ENCODE measurements at regions not wholly inside any gene's neighbourhood (a gene's known extent, or its start where the extent isn't known, plus 50 kb on each side); places are given as distances from the start of the nearest gene placed in this dataset.

GRCh38 chr11:10639350-10639749 is 54.2 kb downstream of the IRAG1 start:
- no peaks in the 10 kb centered on the region for H3K9me3 ChIP-seq (ENCODE audit: low read depth)
- H3K4me1 ChIP-seq (ENCODE audit: insufficient read depth), result no peaks in the 10 kb centered on the region
- no peak overlapping the region for H3K4me3 ChIP-seq
- H3K4me2 ChIP-seq, result no peak overlapping the region
- no peaks in the 10 kb centered on the region for H3K27me3 ChIP-seq
- no peak overlapping the region for H3K27ac ChIP-seq
- H3K79me2 ChIP-seq, result no peaks in the 10 kb centered on the region
- 83% methylated on average over 7 of the region's 7 CpGs for WGBS (ENCODE audit: low lambda C conversion rate, missing lambda C conversion rate)
- H2AFZ ChIP-seq, result no peak overlapping the region
- no peaks in the 10 kb centered on the region for H4K20me1 ChIP-seq (ENCODE audit: insufficient read depth, poor library complexity, severe bottlenecking)
- TF ChIP-seq EZH2phosphoT487 (IDR thresholded peaks at IDR 0.05; ENCODE audit: low read depth, severe bottlenecking, unreplicated experiment), result no peak
- no peak for TF ChIP-seq EZH2 (IDR thresholded peaks at IDR 0.05; ENCODE audit: borderline replicate concordance)
- TF ChIP-seq, protein P1, sequence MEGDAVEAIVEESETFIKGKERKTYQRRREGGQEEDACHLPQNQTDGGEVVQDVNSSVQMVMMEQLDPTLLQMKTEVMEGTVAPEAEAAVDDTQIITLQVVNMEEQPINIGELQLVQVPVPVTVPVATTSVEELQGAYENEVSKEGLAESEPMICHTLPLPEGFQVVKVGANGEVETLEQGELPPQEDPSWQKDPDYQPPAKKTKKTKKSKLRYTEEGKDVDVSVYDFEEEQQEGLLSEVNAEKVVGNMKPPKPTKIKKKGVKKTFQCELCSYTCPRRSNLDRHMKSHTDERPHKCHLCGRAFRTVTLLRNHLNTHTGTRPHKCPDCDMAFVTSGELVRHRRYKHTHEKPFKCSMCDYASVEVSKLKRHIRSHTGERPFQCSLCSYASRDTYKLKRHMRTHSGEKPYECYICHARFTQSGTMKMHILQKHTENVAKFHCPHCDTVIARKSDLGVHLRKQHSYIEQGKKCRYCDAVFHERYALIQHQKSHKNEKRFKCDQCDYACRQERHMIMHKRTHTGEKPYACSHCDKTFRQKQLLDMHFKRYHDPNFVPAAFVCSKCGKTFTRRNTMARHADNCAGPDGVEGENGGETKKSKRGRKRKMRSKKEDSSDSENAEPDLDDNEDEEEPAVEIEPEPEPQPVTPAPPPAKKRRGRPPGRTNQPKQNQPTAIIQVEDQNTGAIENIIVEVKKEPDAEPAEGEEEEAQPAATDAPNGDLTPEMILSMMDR (IDR thresholded peaks at IDR 0.05; ENCODE audit: poor library complexity), result no peak
- H3K9me2 ChIP-seq (replicated peaks; ENCODE audit: insufficient read depth), result no peaks in the 10 kb centered on the region
- DNase-seq (ENCODE audit: low spot score), result no peak
- no peaks in the 10 kb centered on the region for H3K36me3 ChIP-seq (replicated peaks; ENCODE audit: insufficient read depth, low read depth)

DNA sequence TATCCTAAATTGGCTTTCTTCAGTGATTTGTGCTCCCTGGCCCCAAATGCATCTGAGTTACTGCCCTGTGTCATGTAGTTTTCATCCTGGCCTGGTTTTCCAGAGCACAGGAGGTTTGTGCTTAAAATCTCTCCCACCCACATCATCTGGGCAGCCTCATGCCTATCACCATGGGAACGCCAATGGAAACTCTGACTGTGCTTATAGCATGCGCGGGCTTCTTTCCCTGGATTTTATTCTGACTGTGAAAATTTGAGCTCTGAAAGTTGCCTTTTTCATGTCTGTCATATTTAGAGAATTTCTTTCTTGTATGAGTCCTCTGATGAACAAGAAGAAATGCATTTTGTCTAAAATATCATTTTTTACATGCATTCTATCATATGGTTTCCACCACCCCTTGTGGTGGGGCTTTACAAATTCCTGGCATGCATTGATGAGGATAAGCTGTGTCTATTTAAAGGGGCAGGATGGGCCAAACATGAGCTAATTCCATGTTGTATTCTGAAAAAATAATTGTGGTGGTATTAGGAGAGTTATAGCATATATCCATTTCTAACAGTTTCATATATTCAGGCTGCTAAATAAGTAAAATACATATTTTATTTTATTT is 55.1 kb downstream of the IRAG1 start:
- TF ChIP-seq EZH2phosphoT487 (IDR thresholded peaks at IDR 0.05; ENCODE audit: low read depth, severe bottlenecking, unreplicated experiment) (no peak), EZH2 (IDR thresholded peaks at IDR 0.05; ENCODE audit: borderline replicate concordance) (no peak)
- TF ChIP-seq, protein P1 (IDR thresholded peaks at IDR 0.05; ENCODE audit: poor library complexity), result no peak
- H3K4me3 ChIP-seq, result no peak overlapping the region
- WGBS (ENCODE audit: low lambda C conversion rate, missing lambda C conversion rate), result 57% methylated on average over 3 of the region's 3 CpGs
- no peaks in the 10 kb centered on the region for H3K4me1 ChIP-seq (ENCODE audit: insufficient read depth)
- peak; percentile 50 for DNase-seq (ENCODE audit: low spot score)
- no peaks in the 10 kb centered on the region for H3K36me3 ChIP-seq (replicated peaks; ENCODE audit: insufficient read depth, low read depth)
- H3K27me3 ChIP-seq, result no peaks in the 10 kb centered on the region
- H3K9me2 ChIP-seq (replicated peaks; ENCODE audit: insufficient read depth), result no peaks in the 10 kb centered on the region
- H3K27ac ChIP-seq, result no peak overlapping the region
- H3K79me2 ChIP-seq, result no peaks in the 10 kb centered on the region
- H3K4me2 ChIP-seq, result no peak overlapping the region
- no peak overlapping the region for H2AFZ ChIP-seq
- no peaks in the 10 kb centered on the region for H4K20me1 ChIP-seq (ENCODE audit: insufficient read depth, poor library complexity, severe bottlenecking)
- no peaks in the 10 kb centered on the region for H3K9me3 ChIP-seq (ENCODE audit: low read depth)

DNA sequence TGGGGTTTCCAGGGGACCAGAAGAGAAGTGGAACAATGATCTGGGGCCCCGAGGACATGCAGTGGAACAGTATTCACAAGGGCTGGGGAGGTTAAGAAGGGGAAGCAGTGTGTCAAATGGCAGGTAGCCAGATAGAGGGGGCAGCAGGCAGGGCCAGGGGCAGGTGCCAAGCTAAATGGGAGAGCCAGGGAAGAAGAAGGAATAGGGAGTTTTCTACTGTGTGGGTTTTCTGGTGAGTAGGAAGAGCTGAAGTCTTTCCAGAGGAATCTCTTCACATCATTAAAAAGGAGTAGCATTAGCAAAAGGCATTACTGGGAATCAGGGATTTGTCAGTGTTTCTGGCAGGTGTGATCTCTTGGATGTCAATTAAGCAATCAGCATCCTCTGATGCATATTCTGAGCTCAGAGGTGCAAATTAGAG is 55.8 kb downstream of the IRAG1 start:
- Histone ChIP-seq H3K4me1 (ENCODE audit: insufficient read depth) (no peaks in the 10 kb centered on the region), H3K4me2 (no peak overlapping the region), H3K27me3 (no peaks in the 10 kb centered on the region), H3K9me2 (replicated peaks; ENCODE audit: insufficient read depth) (no peaks in the 10 kb centered on the region), H3K79me2 (no peaks in the 10 kb centered on the region), H3K9me3 (ENCODE audit: low read depth) (no peaks in the 10 kb centered on the region), H4K20me1 (ENCODE audit: insufficient read depth, poor library complexity, severe bottlenecking) (no peaks in the 10 kb centered on the region), H3K36me3 (replicated peaks; ENCODE audit: insufficient read depth, low read depth) (no peaks in the 10 kb centered on the region), H3K27ac (no peak overlapping the region), H3K4me3 (no peak overlapping the region), H2AFZ (no peak overlapping the region)
- WGBS (ENCODE audit: low lambda C conversion rate, missing lambda C conversion rate), result 73% methylated on average over 1 of the region's 1 CpG
- DNase-seq (ENCODE audit: low spot score), result no peak
- TF ChIP-seq EZH2 (IDR thresholded peaks at IDR 0.05; ENCODE audit: borderline replicate concordance) (no peak), EZH2phosphoT487 (IDR thresholded peaks at IDR 0.05; ENCODE audit: low read depth, severe bottlenecking, unreplicated experiment) (no peak)
- TF ChIP-seq, protein P1 (IDR thresholded peaks at IDR 0.05; ENCODE audit: poor library complexity), result no peak
